H1 (cell line): ENCODE measurements at regions not wholly inside any gene's neighbourhood (a gene's known extent, or its start where the extent isn't known, plus 50 kb on each side); places are given as distances from the start of the nearest gene placed in this dataset.

Experiments used
- CTCF ChIA-PET: fragments of 300-600 bp; sonication (Branson Sonifier 250); formaldehyde crosslinking; loops from one replicate; lab custom pipeline; 2021; ENCODE audit not compliant: partially characterized antibody; lab: Charles Lee
- POLR2A ChIA-PET: fragments of 300-600 bp; sonication (Branson Sonifier 250); formaldehyde crosslinking; loops from one replicate; lab custom pipeline; 2021; ENCODE audit warnings: inconsistent platforms; ENCODE audit not compliant: partially characterized antibody; lab: Charles Lee
- DNase-seq, 2 experiments: peaks; one replicate each; pipeline versions ENCODE4 v3.0.0 to v3.0.0-alpha.2; 2010 to 2022; ENCODE audit warnings: low spot score in 2 of 2, low read depth in 1 of 2, mixed read lengths in 1 of 2
- FAIRE-seq: peaks from 2 replicates; lab custom pipeline; 2011; peaks lifted over from hg19 to GRCh38; lab: Jason Lieb, UNC
- H2AFZ ChIP-seq: 2 replicates; pipeline ENCODE4 v1.8.1; 2012; ENCODE audit warnings: low read length, inconsistent platforms
- H2AK5ac ChIP-seq: 2 replicates; pipeline ENCODE4 v1.6.1; 2013; ENCODE audit warnings: low read depth, low read length
- H2BK120ac ChIP-seq: replicated peaks from 2 replicates; pipeline ENCODE3; 2013; ENCODE audit warnings: low read depth, low read length, inconsistent platforms
- H2BK12ac ChIP-seq: 2 replicates; pipeline ENCODE4 v1.6.1; 2013; ENCODE audit warnings: low read depth, low read length
- H2BK15ac ChIP-seq: 2 replicates; pipeline ENCODE4 v1.6.1; 2013; ENCODE audit warnings: low read length
- H2BK20ac ChIP-seq: 2 replicates; pipeline ENCODE4 v1.6.1; 2013; ENCODE audit warnings: low read length
- H2BK5ac ChIP-seq: 2 replicates; pipeline ENCODE4 v1.6.1; 2013; ENCODE audit warnings: low read depth, low read length
- H3K14ac ChIP-seq: 2 replicates; pipeline ENCODE4 v1.6.1; 2013; ENCODE audit warnings: inconsistent platforms; ENCODE audit not compliant: insufficient read length
- H3K18ac ChIP-seq: 2 replicates; pipeline ENCODE4 v1.6.1; 2013; ENCODE audit warnings: low read length; ENCODE audit errors: extremely low read depth
- H3K23ac ChIP-seq: 2 replicates; pipeline ENCODE4 v1.6.1; 2013; ENCODE audit warnings: inconsistent platforms; ENCODE audit not compliant: insufficient read length
- H3K23me2 ChIP-seq: 2 replicates; pipeline ENCODE4 v1.6.1; 2013; ENCODE audit warnings: low read depth, low read length
- H3K27ac ChIP-seq: 2 replicates; pipeline ENCODE4 v1.6.1; 2011; ENCODE audit warnings: low read depth, low read length, inconsistent platforms
- H3K27me3 ChIP-seq, 4 experiments: replicated peaks in 1 of 4; 1 replicate in 1 of 4; 2 replicates in 3 of 4; pipeline versions ENCODE4 v1.6.1 to v1.8.1; 2011 to 2013; ENCODE audit warnings: low read length in 3 of 4, mild to moderate bottlenecking in 3 of 4, inconsistent platforms in 2 of 4, mixed read lengths in 2 of 4, moderate library complexity in 1 of 4; ENCODE audit not compliant: control insufficient read depth in 3 of 4, insufficient read depth in 3 of 4; ENCODE audit errors: extremely low read depth in 1 of 4
- H3K36me3 ChIP-seq, 4 experiments: 2 replicates each; pipeline versions ENCODE4 v1.6.1 to v1.8.1; 2011 to 2013; ENCODE audit warnings: mild to moderate bottlenecking in 4 of 4, low read length in 3 of 4, moderate library complexity in 2 of 4, control low read depth in 1 of 4, inconsistent platforms in 1 of 4; ENCODE audit not compliant: insufficient read depth in 4 of 4, control insufficient read depth in 2 of 4
- H3K4ac ChIP-seq: replicated peaks from 2 replicates; pipeline ENCODE3; 2013; ENCODE audit warnings: low read length, low read depth, mixed read lengths, inconsistent platforms; ENCODE audit not compliant: insufficient read length
- H3K4me1 ChIP-seq, 4 experiments: replicated peaks in 1 of 4; 1 replicate in 1 of 4; 2 replicates in 3 of 4; pipeline versions ENCODE4 v1.6.1 to v1.8.1; 2011 to 2013; ENCODE audit warnings: low read length in 3 of 4, inconsistent platforms in 2 of 4, mixed read lengths in 1 of 4; ENCODE audit not compliant: insufficient read depth in 4 of 4, control insufficient read depth in 3 of 4
- H3K4me2 ChIP-seq, 2 experiments: 2 replicates each; pipeline versions ENCODE4 v1.6.1 to v1.8.1; 2011 to 2013; ENCODE audit warnings: low read depth in 2 of 2, low read length in 2 of 2, control low read depth in 1 of 2, inconsistent platforms in 1 of 2, mild to moderate bottlenecking in 1 of 2; ENCODE audit not compliant: insufficient read depth in 1 of 2
- H3K4me3 ChIP-seq, 4 experiments: fragments of 200-600, 300-600 bp in 1 of 4; sonication (generic), shearing (Covaris generic), sonication (Bioruptor Twin) in 1 of 4; 2 replicates each; pipeline versions ENCODE4 v1.5.1 to v1.8.1; 2011 to 2016; ENCODE audit warnings: low read length in 4 of 4, low read depth in 3 of 4, control low read depth in 2 of 4, inconsistent platforms in 2 of 4, mild to moderate bottlenecking in 2 of 4, mixed read lengths in 1 of 4, moderate library complexity in 1 of 4; ENCODE audit not compliant: insufficient read depth in 2 of 4; ENCODE audit errors: extremely low read depth in 1 of 4
- H3K56ac ChIP-seq: replicated peaks from 2 replicates; pipeline ENCODE3; 2013; ENCODE audit warnings: low read depth, mild to moderate bottlenecking, mixed read lengths, low read length, inconsistent platforms; ENCODE audit not compliant: insufficient read length
- H3K79me1 ChIP-seq: 2 replicates; pipeline ENCODE4 v1.6.1; 2013; ENCODE audit warnings: low read depth, low read length, control low read depth
- H3K79me2 ChIP-seq, 2 experiments: 2 replicates each; pipeline versions ENCODE4 v1.6.1 to v1.8.1; 2012 to 2013; ENCODE audit warnings: low read length in 2 of 2, mild to moderate bottlenecking in 2 of 2, inconsistent platforms in 1 of 2; ENCODE audit not compliant: insufficient read depth in 2 of 2, control insufficient read depth in 1 of 2
- H3K9ac ChIP-seq, 4 experiments: replicated peaks in 1 of 4; 1 replicate in 1 of 4; 2 replicates in 3 of 4; pipeline versions ENCODE4 v1.6.1 to v1.8.1; 2011 to 2013; ENCODE audit warnings: low read depth in 3 of 4, low read length in 3 of 4, control low read depth in 2 of 4, mild to moderate bottlenecking in 2 of 4, moderate library complexity in 2 of 4, inconsistent platforms in 1 of 4; ENCODE audit errors: extremely low read depth in 1 of 4
- H3K9me3 ChIP-seq, 2 experiments: 2 replicates each; pipeline versions ENCODE4 v1.6.1 to v1.8.1; 2012 to 2013; ENCODE audit warnings: mild to moderate bottlenecking in 2 of 2, moderate library complexity in 2 of 2, control low read depth in 1 of 2, inconsistent platforms in 1 of 2, low read depth in 1 of 2, low read length in 1 of 2, mixed read lengths in 1 of 2; ENCODE audit not compliant: insufficient read depth in 2 of 2
- H4K20me1 ChIP-seq, 2 experiments: replicated peaks in 1 of 2; 2 replicates each; pipeline versions ENCODE3 to v1.8.1; 2011 to 2013; ENCODE audit warnings: inconsistent platforms in 2 of 2, low read length in 2 of 2, mild to moderate bottlenecking in 1 of 2; ENCODE audit not compliant: insufficient read depth in 2 of 2, control insufficient read depth in 1 of 2
- H4K5ac ChIP-seq: 2 replicates; pipeline ENCODE4 v1.6.1; 2013; ENCODE audit warnings: low read length, low read depth, mixed read lengths, inconsistent platforms; ENCODE audit not compliant: insufficient read length
- H4K8ac ChIP-seq: 2 replicates; pipeline ENCODE4 v1.8.0; 2013; ENCODE audit warnings: mild to moderate bottlenecking, moderate library complexity, low read length, inconsistent platforms; ENCODE audit not compliant: insufficient read depth; ENCODE audit errors: extremely low read depth
- H4K91ac ChIP-seq: replicated peaks from 2 replicates; pipeline ENCODE3; 2013; ENCODE audit warnings: low read length, mixed read lengths, inconsistent platforms; ENCODE audit not compliant: insufficient read length
- ASH2L ChIP-seq: fragments of 200-600, 300-600 bp; sonication (generic); IDR thresholded peaks from one replicate; pipeline ENCODE4 v1.7.1; 2017; ENCODE audit warnings: low read length
- BACH1 ChIP-seq: IDR thresholded peaks from 2 replicates; pipeline ENCODE4 v1.6.1; 2012; ENCODE audit warnings: low read length, improper control_type of control experiment
- CBX8 ChIP-seq: fragments of 300-800, 300-1000 bp; sonication (generic); IDR thresholded peaks from 2 replicates; pipeline ENCODE4 v1.7.1; 2016; ENCODE audit warnings: low read depth, low read length, borderline replicate concordance
- EGR1 ChIP-seq: IDR thresholded peaks from 2 replicates; pipeline ENCODE4 v1.6.1; 2011; ENCODE audit warnings: low read depth, low read length, borderline replicate concordance
- FOSL1 ChIP-seq: IDR thresholded peaks from 2 replicates; pipeline ENCODE4 v1.6.1; 2011; ENCODE audit warnings: mild to moderate bottlenecking, low read depth, low read length, moderate library complexity; ENCODE audit not compliant: insufficient read depth
- JUN ChIP-seq: IDR thresholded peaks from 2 replicates; pipeline ENCODE4 v1.6.1; 2011; ENCODE audit warnings: low read depth, mild to moderate bottlenecking, improper control_type of control experiment, low read length
- NRF1 ChIP-seq: IDR thresholded peaks from 2 replicates; pipeline ENCODE4 v1.6.1; 2011; ENCODE audit warnings: mild to moderate bottlenecking, low read depth, low read length, improper control_type of control experiment
- POLR2AphosphoS5 ChIP-seq: IDR thresholded peaks from 2 replicates; pipeline ENCODE4 v1.6.1; 2011; ENCODE audit warnings: low read depth, low read length
- SIN3A ChIP-seq, 2 experiments: IDR thresholded peaks in 1 of 2; conservative IDR thresholded peaks in 1 of 2; 2 replicates each; pipeline ENCODE4 v1.6.1; 2011 to 2012; ENCODE audit warnings: low read length in 2 of 2, improper control_type of control experiment in 1 of 2, low read depth in 1 of 2, mild to moderate bottlenecking in 1 of 2
- WGBS, 2 experiments: shearing (Covaris generic) in 1 of 2; methylation state at CpG; one replicate each; pipeline versions ENCODE4 v1.1.6 to v1.1.7; 2013 to 2015; ENCODE audit warnings: low lambda C conversion rate in 2 of 2, mixed read lengths in 2 of 2, inconsistent platforms in 1 of 2, low coverage in 1 of 2, missing lambda C conversion rate in 1 of 2; ENCODE audit not compliant: insufficient replicate concordance in 2 of 2, insufficient coverage in 1 of 2, insufficient read length in 1 of 2; ENCODE audit errors: extremely low coverage in 1 of 2, missing lambda C conversion rate in 1 of 2; 5-methylcytosine and 5-hydroxymethylcytosine counted together

GRCh38 chr10:69741252-69741651 is 60.5 kb upstream of the COL13A1 start:
- Histone ChIP-seq H3K23ac (no peak overlapping the region), H2BK20ac (no peak overlapping the region), H3K23me2 (no peaks in the 10 kb centered on the region), H3K79me1 (no peaks in the 10 kb centered on the region), H3K4ac (no peak overlapping the region), H4K5ac (no peak overlapping the region), H2AK5ac (no peak overlapping the region), H2BK120ac (no peak overlapping the region), H3K4me2 (no peak overlapping the region), H3K56ac (no peak overlapping the region), H4K91ac (no peak overlapping the region), H4K20me1 (no peaks in the 10 kb centered on the region), H3K36me3 (no peaks in the 10 kb centered on the region), H2AFZ (no peak overlapping the region), H3K27ac (no peak overlapping the region), H4K8ac (no peak overlapping the region), H3K4me3 (no peak overlapping the region), H3K18ac (no peak overlapping the region), H3K27me3 (no peaks in the 10 kb centered on the region), H3K14ac (no peak overlapping the region), H3K4me1 (peaks cover 0 to 9% (median 1%) of the 10 kb centered on the region in 4 experiments; a peak in 3 of 7 replicates), H2BK12ac (no peak overlapping the region), H2BK5ac (no peak overlapping the region), H3K9ac (no peak overlapping the region), H3K79me2 (no peaks in the 10 kb centered on the region), H2BK15ac (no peak overlapping the region), H3K9me3 (no peaks in the 10 kb centered on the region)
- ChIA-PET POLR2A (no interaction called here), CTCF (interaction anchor here (1.2 to 5.1 kb wide), 6 partner anchors 10 to 174 kb away, joined by 3 to 66 read pairs (median 10); no protein-coding TSS in a partner anchor)
- WGBS, 2 experiments = 96% methylated on average over 1 of the region's 1 CpG; no CpG with 5 or more reads in 1 of the 2 experiments
- no peak for DNase-seq
- no peak for TF ChIP-seq POLR2AphosphoS5
- no peak for TF ChIP-seq SIN3A (conservative IDR thresholded peaks at IDR 0.05 in 1 of 2, IDR thresholded peaks at IDR 0.05 in 1 of 2; ENCODE audit: low read depth in 1 of 2, low read length in 2 of 2)
- TF ChIP-seq ASH2L = no peak
- no peak for TF ChIP-seq CBX8
- no peak for TF ChIP-seq FOSL1
- TF ChIP-seq EGR1 = no peak
- no peak for TF ChIP-seq JUN
- no peak for TF ChIP-seq NRF1
- no peak for TF ChIP-seq BACH1
- no peak for FAIRE-seq
